ENCODE measurements at regions not wholly inside any gene's neighbourhood (a gene's known extent, or its start where the extent isn't known, plus 50 kb on each side); places are given as distances from the start of the nearest gene placed in this dataset.

- no peaks in the 10 kb centered on the region for H3K36me3 Mint-ChIP-seq (ENCODE audit: low read depth)
- H3K4me3 Mint-ChIP-seq = no peak overlapping the region
- H3K27me3 Mint-ChIP-seq = no peaks in the 10 kb centered on the region
- no peak for ATAC-seq
- DNase-seq = no peak
- no peak overlapping the region for H3K27ac Mint-ChIP-seq
- H3K9me3 Mint-ChIP-seq = no peaks in the 10 kb centered on the region
- no peaks in the 10 kb centered on the region for H3K4me1 Mint-ChIP-seq
These were observed 107.0 kb upstream of the CTSO start for GRCh38 chr4:156060661-156061060.

GRCh38 chr4:156053174-156053573 is 99.5 kb upstream of the CTSO start:
- no peak for ATAC-seq
- Mint-ChIP-seq H3K9me3 (no peaks in the 10 kb centered on the region), H3K4me3 (no peak overlapping the region), H3K36me3 (ENCODE audit: low read depth) (no peaks in the 10 kb centered on the region), H3K27ac (no peak overlapping the region), H3K27me3 (no peaks in the 10 kb centered on the region), H3K4me1 (no peaks in the 10 kb centered on the region)
- DNase-seq = no peak

- H3K4me1 Mint-ChIP-seq = no peaks in the 10 kb centered on the region
- H3K27me3 Mint-ChIP-seq = no peaks in the 10 kb centered on the region
- ATAC-seq (no peak), DNase-seq (no peak)
- H3K27ac Mint-ChIP-seq = no peak overlapping the region
- no peaks in the 10 kb centered on the region for H3K36me3 Mint-ChIP-seq (ENCODE audit: low read depth)
- H3K4me3 Mint-ChIP-seq = no peak overlapping the region
- H3K9me3 Mint-ChIP-seq = no peaks in the 10 kb centered on the region
These were observed 98.5 kb upstream of the CTSO start for GRCh38 chr4:156052116-156052515.

GRCh38 chr4:156038772-156039171 is 85.1 kb upstream of the CTSO start:
- H3K4me3 Mint-ChIP-seq = no peak overlapping the region
- H3K4me1 Mint-ChIP-seq = no peaks in the 10 kb centered on the region
- peaks cover 6% of the 10 kb centered on the region for H3K9me3 Mint-ChIP-seq
- ATAC-seq (no peak), DNase-seq (no peak)
- no peak overlapping the region for H3K27ac Mint-ChIP-seq
- H3K27me3 Mint-ChIP-seq = peaks cover 5% of the 10 kb centered on the region
- H3K36me3 Mint-ChIP-seq (ENCODE audit: low read depth) = no peaks in the 10 kb centered on the region

GRCh38 chr4:156036496-156036895 is 82.8 kb upstream of the CTSO start:
- DNase-seq (no peak), ATAC-seq (no peak)
- peaks cover 3% of the 10 kb centered on the region for H3K27me3 Mint-ChIP-seq
- no peaks in the 10 kb centered on the region for H3K36me3 Mint-ChIP-seq (ENCODE audit: low read depth)
- no peaks in the 10 kb centered on the region for H3K9me3 Mint-ChIP-seq
- no peak overlapping the region for H3K27ac Mint-ChIP-seq
- no peaks in the 10 kb centered on the region for H3K4me1 Mint-ChIP-seq
- no peak overlapping the region for H3K4me3 Mint-ChIP-seq

GRCh38 chr4:156029691-156030090 is 76.0 kb upstream of the CTSO start:
- H3K4me1 Mint-ChIP-seq = no peaks in the 10 kb centered on the region
- DNase-seq (no peak), ATAC-seq (no peak)
- no peak overlapping the region for H3K4me3 Mint-ChIP-seq
- H3K27me3 Mint-ChIP-seq = no peaks in the 10 kb centered on the region
- no peaks in the 10 kb centered on the region for H3K36me3 Mint-ChIP-seq (ENCODE audit: low read depth)
- H3K27ac Mint-ChIP-seq = no peak overlapping the region
- no peaks in the 10 kb centered on the region for H3K9me3 Mint-ChIP-seq

- Mint-ChIP-seq H3K4me1 (no peaks in the 10 kb centered on the region), H3K27me3 (peaks cover 2% of the 10 kb centered on the region), H3K9me3 (no peaks in the 10 kb centered on the region), H3K27ac (no peak overlapping the region), H3K36me3 (ENCODE audit: low read depth) (no peaks in the 10 kb centered on the region), H3K4me3 (no peak overlapping the region)
- no peak for DNase-seq
- ATAC-seq = no peak
These were observed 67.6 kb upstream of the CTSO start for GRCh38 chr4:156021298-156021697.

- no peaks in the 10 kb centered on the region for H3K27me3 Mint-ChIP-seq
- no peaks in the 10 kb centered on the region for H3K4me1 Mint-ChIP-seq
- no peak overlapping the region for H3K4me3 Mint-ChIP-seq
- H3K9me3 Mint-ChIP-seq = no peaks in the 10 kb centered on the region
- H3K36me3 Mint-ChIP-seq (ENCODE audit: low read depth) = no peaks in the 10 kb centered on the region
- ATAC-seq (no peak), DNase-seq (no peak)
- H3K27ac Mint-ChIP-seq = no peak overlapping the region
These were observed 65.6 kb upstream of the CTSO start for GRCh38 chr4:156019246-156019645.

GRCh38 chr4:156018383-156018782 is 64.7 kb upstream of the CTSO start:
- H3K27ac Mint-ChIP-seq = no peak overlapping the region
- ATAC-seq = no peak
- H3K36me3 Mint-ChIP-seq (ENCODE audit: low read depth) = no peaks in the 10 kb centered on the region
- no peaks in the 10 kb centered on the region for H3K9me3 Mint-ChIP-seq
- no peak overlapping the region for H3K4me3 Mint-ChIP-seq
- no peak for DNase-seq
- H3K27me3 Mint-ChIP-seq = no peaks in the 10 kb centered on the region
- H3K4me1 Mint-ChIP-seq = no peaks in the 10 kb centered on the region

GRCh38 chr4:156015781-156016180 is 62.1 kb upstream of the CTSO start:
- Mint-ChIP-seq H3K36me3 (ENCODE audit: low read depth) (no peaks in the 10 kb centered on the region), H3K4me1 (no peaks in the 10 kb centered on the region), H3K4me3 (no peak overlapping the region), H3K27ac (no peak overlapping the region), H3K9me3 (peaks cover 4% of the 10 kb centered on the region), H3K27me3 (no peaks in the 10 kb centered on the region)
- no peak for ATAC-seq
- no peak for DNase-seq

GRCh38 chr4:156006192-156006591 is 52.5 kb upstream of the CTSO start:
- no peak overlapping the region for H3K27ac Mint-ChIP-seq
- H3K9me3 Mint-ChIP-seq = peaks cover 3% of the 10 kb centered on the region
- peaks cover 8% of the 10 kb centered on the region for H3K27me3 Mint-ChIP-seq
- no peaks in the 10 kb centered on the region for H3K36me3 Mint-ChIP-seq (ENCODE audit: low read depth)
- ATAC-seq (no peak), DNase-seq (no peak)
- no peak overlapping the region for H3K4me3 Mint-ChIP-seq
- H3K4me1 Mint-ChIP-seq = no peaks in the 10 kb centered on the region

All from activated naive CD8-positive, alpha-beta T cell treated with anti-CD3 and anti-CD28 coated beads, Interleukin-2, amount 50 U/mL, for 24 hours (primary cell).